SKM-1 (cell line): ENCODE measurements at regions not wholly inside any gene's neighbourhood (a gene's known extent, or its start where the extent isn't known, plus 50 kb on each side); places are given as distances from the start of the nearest gene placed in this dataset.

Experiments
- DNase-seq: peaks from one replicate; lab custom pipeline; 2025; ENCODE audit not compliant: unreplicated experiment; lab: John Stamatoyannopoulos, UW

GRCh38 chr5:74042559-74042958 is 416.6 kb downstream of the ARHGEF28 start:
- no peak for DNase-seq

- DNase-seq, result no peak
Observed at GRCh38 chr5:74041913-74042312, 415.9 kb downstream of the ARHGEF28 start.

- DNase-seq, result no peak
Observed at GRCh38 chr5:74040811-74041491, 415.0 kb downstream of the ARHGEF28 start.

- DNase-seq, result no peak
Observed at GRCh38 chr5:74040065-74040551, 414.1 kb downstream of the ARHGEF28 start.

- no peak for DNase-seq
Observed at GRCh38 chr5:74037321-74037720, 411.3 kb downstream of the ARHGEF28 start.

- DNase-seq, result peak; percentile 15
Observed at GRCh38 chr5:74035521-74035937, 409.5 kb downstream of the ARHGEF28 start.

- DNase-seq, result no peak
Observed at GRCh38 chr5:74034733-74035132, 408.7 kb downstream of the ARHGEF28 start.

GRCh38 chr5:74032617-74033016 is 406.6 kb downstream of the ARHGEF28 start:
- DNase-seq, result no peak

GRCh38 chr5:74031536-74031935 is 405.5 kb downstream of the ARHGEF28 start:
- DNase-seq, result no peak

- no peak for DNase-seq
Observed at GRCh38 chr5:74030821-74031220, 404.8 kb downstream of the ARHGEF28 start.

GRCh38 chr5:74030371-74030770 is 404.4 kb downstream of the ARHGEF28 start:
- DNase-seq, result no peak

- DNase-seq, result no peak
Observed at GRCh38 chr5:74028976-74029375, 403.0 kb downstream of the ARHGEF28 start.

- no peak for DNase-seq
Observed at GRCh38 chr5:74028406-74028805, 402.4 kb downstream of the ARHGEF28 start.

GRCh38 chr5:74027732-74028338 is 401.8 kb downstream of the ARHGEF28 start:
- DNase-seq, result no peak

- no peak for DNase-seq
Observed at GRCh38 chr5:74026310-74026709, 400.3 kb downstream of the ARHGEF28 start.

- no peak for DNase-seq
Observed at GRCh38 chr5:74021126-74021525, 395.1 kb downstream of the ARHGEF28 start.

GRCh38 chr5:74020503-74020902 is 394.5 kb downstream of the ARHGEF28 start:
- no peak for DNase-seq

GRCh38 chr5:74019923-74020322 is 393.9 kb downstream of the ARHGEF28 start:
- no peak for DNase-seq

- DNase-seq, result no peak
Observed at GRCh38 chr5:74017786-74018211, 391.8 kb downstream of the ARHGEF28 start.

- no peak for DNase-seq
Observed at GRCh38 chr5:74017112-74017511, 391.1 kb downstream of the ARHGEF28 start.

GRCh38 chr5:74016373-74016772 is 390.4 kb downstream of the ARHGEF28 start:
- DNase-seq, result no peak

- no peak for DNase-seq
Observed at GRCh38 chr5:74015716-74016115, 389.7 kb downstream of the ARHGEF28 start.

GRCh38 chr5:74013222-74013621 is 387.2 kb downstream of the ARHGEF28 start:
- no peak for DNase-seq
